SK-N-DZ (cell line): ENCODE measurements at regions not wholly inside any gene's neighbourhood (a gene's known extent, or its start where the extent isn't known, plus 50 kb on each side); places are given as distances from the start of the nearest gene placed in this dataset.
A peak's percentile ranks its signal among the peaks of the same experiment; 100 is the strongest.
"Not testable (repeated sequence)": the region's sequence is repeated elsewhere in the genome, so short reads cannot be mapped to it uniquely, and the experiment has no call there.

Experiments used
- DNase-seq: peaks from one replicate; pipeline ENCODE4 v3.0.0-alpha.2; 2015; ENCODE audit warnings: low spot score

- DNase-seq = not testable (repeated sequence)
Measured at GRCh38 chr7:84880326-84880997, 306.4 kb downstream of the SEMA3D start.

DNA sequence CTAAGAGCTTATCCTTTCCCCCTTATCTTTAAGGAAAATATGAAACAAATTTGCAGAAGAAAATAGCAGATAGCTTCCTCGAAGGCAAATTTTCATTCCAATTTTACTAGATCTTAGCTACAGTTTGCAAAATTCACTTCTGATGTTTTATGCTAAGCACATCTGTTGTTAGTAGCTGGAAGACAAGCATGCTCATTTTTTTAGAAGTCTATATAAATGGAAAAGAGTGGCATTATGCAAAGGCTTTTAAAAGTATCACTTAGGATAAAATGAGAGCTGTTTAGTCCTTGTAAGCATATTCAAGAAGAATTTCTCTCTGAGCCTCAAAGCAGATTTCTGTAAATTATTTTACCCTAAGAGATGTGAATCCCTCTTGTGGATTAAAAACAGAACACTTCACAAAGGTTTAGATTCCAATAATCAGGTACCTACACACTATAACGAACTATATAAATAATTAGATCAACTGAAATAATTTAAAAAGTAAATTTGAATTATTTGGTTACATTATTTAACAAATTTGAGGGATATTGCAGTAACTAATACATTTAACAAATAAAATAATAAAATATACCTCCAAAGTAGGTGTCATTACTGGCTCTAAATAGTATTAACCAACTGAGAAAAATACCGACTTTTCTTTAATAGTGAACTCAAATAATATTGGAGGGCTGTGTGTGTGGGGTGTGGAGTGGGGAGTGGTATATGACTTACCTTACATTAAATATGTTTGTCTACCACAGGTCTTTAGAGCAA is 307.1 kb downstream of the SEMA3D start:
- no peak for DNase-seq

DNA sequence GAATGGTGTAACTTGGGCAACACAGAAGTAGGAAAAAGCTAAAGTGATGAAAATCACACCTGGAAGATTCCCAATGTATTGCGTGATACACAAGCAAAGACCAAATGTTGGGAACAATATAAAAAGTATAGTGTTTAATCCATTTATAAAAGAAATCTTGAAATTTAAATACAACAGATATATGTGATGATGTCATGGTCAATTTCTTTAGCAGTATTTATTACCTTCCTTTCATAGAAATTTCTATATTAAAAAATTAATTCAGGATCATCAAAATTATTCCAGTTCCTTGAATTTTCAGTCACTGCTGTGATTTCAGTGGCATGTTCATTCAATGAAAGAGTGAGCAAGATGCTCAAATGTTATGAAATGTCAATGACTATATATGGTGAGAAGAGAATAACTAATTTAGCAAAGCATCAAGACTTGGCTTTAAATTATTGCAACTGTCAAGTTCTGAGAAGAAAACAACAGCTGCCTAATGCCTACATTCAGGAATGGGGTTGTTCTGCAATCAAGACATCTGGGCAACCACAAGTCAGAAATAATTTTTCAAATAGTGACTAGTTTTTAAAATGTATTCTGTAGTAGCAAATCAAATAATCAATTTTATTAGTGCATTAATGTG is 308.8 kb downstream of the SEMA3D start:
- no peak for DNase-seq

- DNase-seq = peak; percentile 4
Measured at GRCh38 chr7:84876061-84876821, 310.6 kb downstream of the SEMA3D start.

GRCh38 chr7:84865560-84865959 is 321.3 kb downstream of the SEMA3D start:
- DNase-seq = no peak

- no peak for DNase-seq
Measured at GRCh38 chr7:84857336-84857735, 329.5 kb downstream of the SEMA3D start.

DNA sequence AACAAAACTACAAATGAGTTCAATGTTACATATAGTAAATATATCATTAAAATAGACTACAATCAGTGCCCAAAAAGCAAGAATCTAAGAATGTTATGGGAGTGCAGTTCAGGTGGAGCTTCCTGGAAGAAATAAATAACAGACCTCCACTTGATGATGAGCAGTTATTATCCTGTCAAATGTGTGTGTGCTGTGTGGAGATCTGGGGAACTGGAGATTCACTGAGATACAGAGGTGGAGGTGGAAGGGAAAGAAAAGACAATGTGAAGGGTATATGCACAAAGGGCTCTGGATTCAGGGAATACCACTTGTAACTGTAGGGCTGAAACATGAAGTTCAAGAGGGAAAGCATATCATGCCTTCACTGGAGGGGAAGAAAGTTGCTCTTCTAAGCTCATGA is 331.1 kb downstream of the SEMA3D start:
- no peak for DNase-seq

DNA sequence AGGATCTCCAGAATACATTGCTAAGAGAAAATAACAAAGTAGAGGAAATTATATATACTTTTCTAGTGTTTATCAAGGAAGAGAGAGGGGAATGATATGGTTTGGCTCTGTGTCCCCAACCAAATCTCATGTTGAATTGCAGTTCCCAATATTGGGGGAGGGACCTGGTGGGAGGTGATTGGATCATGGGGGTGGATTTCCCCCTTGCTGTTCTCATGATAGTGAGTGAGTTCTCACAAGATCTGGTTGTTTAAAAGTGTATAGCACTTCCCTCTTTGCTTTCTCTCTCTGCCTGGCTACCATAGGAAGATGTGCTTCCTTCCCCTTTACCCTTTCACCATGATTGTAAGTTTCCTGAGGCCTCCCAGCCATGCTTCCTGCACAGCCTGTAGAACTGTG is 337.9 kb downstream of the SEMA3D start:
- not testable (repeated sequence) for DNase-seq

DNA sequence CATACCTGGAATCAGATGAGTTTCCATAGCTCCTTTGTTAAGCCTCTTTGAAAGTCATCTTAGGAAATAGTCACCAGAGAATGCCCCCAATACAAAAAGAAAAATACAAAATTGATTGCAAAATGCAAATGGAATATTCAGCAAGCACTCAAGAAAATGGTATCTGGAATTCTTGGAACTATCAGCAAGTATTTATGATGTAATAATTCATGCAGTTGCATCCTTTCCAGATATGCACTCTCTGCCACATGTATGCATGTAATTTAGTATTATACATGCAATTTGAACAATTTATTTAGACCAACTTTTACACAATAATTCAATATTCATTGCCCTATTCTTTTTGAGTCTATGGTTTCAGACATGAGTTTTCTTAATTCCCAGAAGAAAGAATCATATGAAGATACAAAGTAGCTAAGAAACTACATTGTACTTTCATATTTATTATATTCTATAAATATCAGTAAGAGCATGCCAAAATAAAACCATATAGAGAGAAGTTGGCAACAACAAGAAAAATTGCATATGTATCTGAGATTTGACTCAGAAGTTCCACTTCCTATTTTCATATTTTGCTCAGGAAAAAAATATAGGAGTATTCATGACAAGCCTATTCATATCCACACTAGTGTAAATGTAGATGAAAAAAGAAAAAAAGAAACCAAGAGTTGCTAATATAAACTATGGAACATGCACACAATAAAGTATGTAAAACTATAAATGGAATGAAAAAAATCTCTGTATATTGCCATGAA is 338.5 kb downstream of the SEMA3D start:
- no peak for DNase-seq

DNA sequence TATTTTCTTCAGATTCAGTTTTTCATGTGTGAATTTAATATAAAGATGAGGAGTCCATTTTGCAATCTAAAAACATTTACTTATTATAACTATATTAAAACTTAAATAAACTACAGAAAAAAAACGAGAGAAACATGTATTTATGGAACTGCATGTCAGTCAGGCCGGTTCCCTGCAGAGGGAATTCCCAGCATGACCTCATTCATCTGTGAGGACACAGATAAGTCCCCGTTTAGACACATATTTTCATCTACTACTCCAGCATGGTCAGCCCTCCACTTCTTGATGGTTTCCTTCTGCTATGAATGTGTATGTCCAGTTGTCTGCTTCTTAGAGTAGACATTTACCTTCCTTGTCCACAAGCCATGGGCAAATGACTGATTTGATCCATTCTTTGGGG is 339.1 kb downstream of the SEMA3D start:
- DNase-seq = no peak

DNA sequence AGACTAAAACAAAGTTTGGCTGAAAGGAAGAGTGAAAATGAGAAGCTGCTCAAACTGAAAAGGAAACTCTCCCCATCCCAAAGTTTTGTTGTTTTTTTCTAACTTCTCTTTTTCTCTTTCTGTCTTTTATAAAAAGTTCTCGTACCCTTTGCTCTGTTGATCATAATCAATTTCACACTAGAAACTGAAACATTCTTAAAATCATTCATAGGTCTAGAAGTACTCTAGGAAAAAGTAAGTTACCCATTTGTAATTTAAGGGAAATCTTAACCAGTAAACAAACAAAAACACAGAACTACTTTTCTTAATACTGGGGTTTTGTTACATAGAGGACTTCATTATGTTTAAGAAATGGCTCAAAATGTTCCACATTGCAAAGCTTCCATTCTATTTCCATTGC is 339.8 kb downstream of the SEMA3D start:
- DNase-seq = no peak

- DNase-seq = no peak
Measured at GRCh38 chr7:84845971-84846370, 340.9 kb downstream of the SEMA3D start.

GRCh38 chr7:84844771-84845170 is 342.1 kb downstream of the SEMA3D start:
- DNase-seq = no peak

DNA sequence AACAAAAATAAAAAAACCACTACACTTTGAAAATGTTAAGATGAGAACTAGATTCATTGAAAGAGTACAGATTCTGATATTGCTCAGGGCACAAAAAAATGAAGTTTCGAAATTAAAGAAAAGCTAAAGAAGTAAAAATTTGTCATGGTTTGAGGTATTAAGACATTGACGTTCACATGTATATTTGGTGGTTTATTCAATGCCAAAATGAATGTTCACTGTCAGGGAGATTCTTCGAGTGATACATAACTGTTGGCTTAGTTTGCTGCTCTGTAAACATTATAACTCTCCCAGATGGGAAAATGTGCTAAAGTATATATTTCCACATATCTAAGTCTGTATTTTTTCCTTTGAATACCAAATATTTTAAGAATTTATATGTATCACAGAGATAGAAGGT is 345.0 kb downstream of the SEMA3D start:
- DNase-seq = no peak

- DNase-seq = no peak
Measured at GRCh38 chr7:84838857-84839256, 348.0 kb downstream of the SEMA3D start.

DNA sequence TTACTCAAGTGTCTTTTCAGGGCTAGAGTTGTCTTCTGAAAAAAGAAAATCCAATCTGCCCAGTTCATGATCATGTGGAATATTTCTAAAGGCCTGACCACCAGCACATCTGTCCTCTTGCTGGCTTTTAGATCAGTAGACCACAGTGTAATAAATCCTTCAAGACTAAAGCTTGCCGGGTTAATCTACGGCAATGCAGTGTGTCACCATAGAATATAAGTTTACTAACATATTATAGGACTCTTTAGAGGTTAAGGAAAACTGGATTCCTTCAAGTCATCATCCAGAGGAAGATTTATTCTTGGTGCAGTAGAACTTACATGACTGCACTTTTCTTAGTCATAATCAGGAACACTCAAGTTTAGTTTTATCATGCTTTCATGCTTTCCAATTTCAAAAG is 349.5 kb downstream of the SEMA3D start:
- no peak for DNase-seq

DNA sequence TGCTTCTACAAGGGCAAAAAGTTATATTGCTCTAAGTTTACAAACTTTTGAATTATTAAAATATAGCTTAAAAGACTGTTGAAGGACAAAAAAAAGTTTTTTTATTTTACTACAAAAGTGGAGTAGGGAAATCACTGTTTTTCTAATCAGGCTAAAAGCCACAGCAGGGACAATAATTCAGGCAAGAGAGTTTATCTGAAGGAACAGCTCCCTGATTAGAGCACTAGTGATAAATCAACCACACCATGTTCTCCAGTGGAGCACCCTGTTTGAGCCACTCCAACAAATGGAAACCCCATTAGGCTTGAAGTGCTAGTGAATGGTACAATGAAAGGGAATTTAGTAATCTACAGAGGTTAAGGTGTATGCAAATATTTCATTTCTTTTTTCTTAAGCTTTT is 357.1 kb downstream of the SEMA3D start:
- no peak for DNase-seq

- no peak for DNase-seq
Measured at GRCh38 chr7:84824057-84824651, 362.7 kb downstream of the SEMA3D start.

- no peak for DNase-seq
Measured at GRCh38 chr7:84823530-84823929, 363.3 kb downstream of the SEMA3D start.

- DNase-seq = no peak
Measured at GRCh38 chr7:84822941-84823510, 363.8 kb downstream of the SEMA3D start.
